ENCODE measurements at regions not wholly inside any gene's neighbourhood (a gene's known extent, or its start where the extent isn't known, plus 50 kb on each side); places are given as distances from the start of the nearest gene placed in this dataset.

GRCh38 chr1:2935751-2936390, 85.4 kb upstream of the ACTRT2 start:
- no peak for DNase-seq

- no peak for DNase-seq
Measured at GRCh38 chr1:2936559-2937515, 84.4 kb upstream of the ACTRT2 start.

GRCh38 chr1:2937805-2938204, 83.5 kb upstream of the ACTRT2 start:
- DNase-seq = no peak

GRCh38 chr1:2939041-2939552, 82.2 kb upstream of the ACTRT2 start:
- DNase-seq = no peak

GRCh38 chr1:2940178-2940577, 81.1 kb upstream of the ACTRT2 start:
- no peak for DNase-seq

DNA sequence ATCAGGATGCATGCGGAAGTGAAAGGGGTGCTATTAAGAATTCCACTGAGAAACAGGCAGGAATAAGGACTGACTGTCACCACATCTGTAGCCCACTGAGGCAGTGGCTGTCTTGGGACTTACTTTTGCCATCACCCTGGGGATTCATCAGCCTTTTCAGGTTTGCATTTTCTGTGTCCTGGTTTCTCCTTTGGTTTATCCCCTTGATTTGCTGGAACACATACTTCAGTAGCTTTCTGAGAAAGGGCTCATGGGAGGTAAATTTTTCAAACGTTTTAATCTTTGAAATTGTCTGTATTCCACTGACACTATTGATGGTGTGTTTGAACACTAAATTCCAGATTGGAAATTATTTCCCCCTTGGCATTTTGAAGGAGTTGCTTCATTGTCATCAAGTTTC, 80.2 kb upstream of the ACTRT2 start:
- DNase-seq = no peak

GRCh38 chr1:2941907-2942306, 79.4 kb upstream of the ACTRT2 start:
- no peak for DNase-seq

GRCh38 chr1:2942410-2942809, 78.9 kb upstream of the ACTRT2 start:
- DNase-seq = no peak

GRCh38 chr1:2943686-2944260, 77.5 kb upstream of the ACTRT2 start:
- no peak for DNase-seq

- DNase-seq = no peak
Measured at GRCh38 chr1:2944705-2945104, 76.6 kb upstream of the ACTRT2 start.

- no peak for DNase-seq
Measured at GRCh38 chr1:2945821-2946231, 75.4 kb upstream of the ACTRT2 start.

GRCh38 chr1:2946291-2946690, 75.0 kb upstream of the ACTRT2 start:
- DNase-seq = no peak

GRCh38 chr1:2946999-2947690, 74.1 kb upstream of the ACTRT2 start:
- peak in 2 of 4 experiments; percentile 3 to 16 for DNase-seq

- no peak for DNase-seq
Measured at GRCh38 chr1:2948001-2948750, 73.1 kb upstream of the ACTRT2 start.

DNA sequence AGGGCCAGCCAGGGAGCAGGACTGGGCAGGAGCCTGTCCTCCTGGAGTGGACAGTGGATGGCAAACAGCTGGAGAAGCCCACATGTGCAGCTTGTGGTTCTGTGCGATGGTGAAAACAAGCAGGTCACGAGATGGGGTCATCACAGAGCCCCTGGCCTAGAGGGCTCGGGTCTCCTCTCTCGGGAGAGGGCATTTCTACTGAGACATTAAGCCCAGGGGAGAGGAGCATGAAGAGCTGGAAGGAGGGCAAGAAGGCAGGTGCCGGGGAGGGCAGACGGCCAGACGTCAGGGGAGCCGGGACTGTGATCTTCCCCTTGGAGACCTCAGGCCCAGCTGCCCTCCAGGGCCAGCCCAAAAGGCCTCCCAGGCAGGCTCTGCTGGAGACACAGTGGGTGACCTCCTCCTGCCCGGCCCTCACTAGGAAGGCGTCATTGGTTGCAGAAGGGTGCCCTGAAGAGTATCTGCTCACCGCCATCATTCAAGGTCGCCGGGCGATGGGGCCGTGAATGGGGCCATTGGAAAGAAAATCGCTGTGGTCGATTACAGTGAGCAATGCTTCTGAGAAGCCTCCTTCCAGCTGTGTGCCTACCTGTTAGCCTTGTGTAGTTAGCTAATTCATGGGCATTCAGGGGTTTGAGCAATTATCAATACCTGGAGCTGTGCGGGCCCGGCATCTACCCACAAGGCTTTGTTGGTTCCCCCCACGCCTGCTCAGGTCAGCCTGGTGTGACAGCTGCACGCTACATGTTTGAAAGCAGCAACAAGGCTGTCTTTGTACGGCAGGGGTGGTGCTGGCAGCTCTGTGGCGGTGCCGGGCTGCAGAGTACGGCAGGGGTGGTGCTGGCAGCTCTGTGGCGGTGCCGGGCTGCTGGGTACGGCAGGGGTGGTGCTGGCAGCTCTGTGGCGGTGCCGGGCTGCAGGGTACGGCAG, 72.3 kb upstream of the ACTRT2 start:
- DNase-seq = no peak

- DNase-seq = no peak
Measured at GRCh38 chr1:2949966-2950925, 71.0 kb upstream of the ACTRT2 start.

DNA sequence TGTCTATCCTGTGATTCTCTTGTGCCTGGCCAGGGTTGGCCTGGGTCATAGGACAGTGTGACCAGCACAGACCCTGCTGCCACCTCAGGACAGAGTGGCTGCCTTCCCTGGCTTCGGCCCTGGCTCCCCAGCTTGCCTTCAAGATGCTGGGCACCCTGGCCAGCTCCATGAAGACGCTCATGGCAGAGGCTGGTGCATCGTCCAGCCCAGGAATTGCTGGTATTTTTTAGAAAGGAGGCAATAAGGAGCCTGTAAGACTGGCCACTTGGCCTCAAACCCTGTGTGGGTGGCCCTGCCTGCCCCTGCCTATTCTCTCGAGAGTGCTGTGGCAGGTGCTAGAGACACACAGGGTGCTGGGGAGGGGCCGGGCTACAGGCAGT, 70.4 kb upstream of the ACTRT2 start:
- no peak for DNase-seq

- DNase-seq = no peak
Measured at GRCh38 chr1:2951856-2952255, 69.4 kb upstream of the ACTRT2 start.

GRCh38 chr1:2952371-2952770, 68.9 kb upstream of the ACTRT2 start:
- DNase-seq = no peak

DNA sequence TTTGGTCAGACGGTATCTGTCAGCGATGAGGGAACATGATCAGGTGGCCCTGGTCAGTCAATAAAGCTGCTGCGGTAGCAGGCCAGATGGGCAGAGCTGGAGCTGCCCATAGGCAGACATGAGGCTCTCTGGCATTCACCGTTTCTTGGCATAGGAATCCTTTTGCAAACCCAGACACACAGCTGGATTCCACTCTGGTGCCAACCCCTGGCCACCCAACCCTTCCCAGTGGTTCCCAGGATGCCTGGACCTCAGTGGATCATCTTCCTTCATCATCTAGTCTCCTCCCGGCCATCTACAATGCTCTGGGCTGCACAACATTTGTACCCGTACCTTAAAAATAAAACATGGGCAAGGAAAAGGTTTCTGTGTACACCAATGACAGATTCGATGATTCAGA, 68.3 kb upstream of the ACTRT2 start:
- no peak for DNase-seq
